Daoy (cell line): ENCODE measurements at regions not wholly inside any gene's neighbourhood (a gene's known extent, or its start where the extent isn't known, plus 50 kb on each side); places are given as distances from the start of the nearest gene placed in this dataset.

Experiments
- DNase-seq: peaks from one replicate; pipeline ENCODE4 v3.0.0-alpha.2; 2015; ENCODE audit warnings: low read depth

GRCh38 chr12:24557738-24558137 lies 391.2 kb downstream of the BCAT1 start:
- no peak for DNase-seq

GRCh38 chr12:24555730-24556129 lies 393.2 kb downstream of the BCAT1 start:
- no peak for DNase-seq

- peak; percentile 17 for DNase-seq
Measured at GRCh38 chr12:24554612-24555295, 394.1 kb downstream of the BCAT1 start.

DNA sequence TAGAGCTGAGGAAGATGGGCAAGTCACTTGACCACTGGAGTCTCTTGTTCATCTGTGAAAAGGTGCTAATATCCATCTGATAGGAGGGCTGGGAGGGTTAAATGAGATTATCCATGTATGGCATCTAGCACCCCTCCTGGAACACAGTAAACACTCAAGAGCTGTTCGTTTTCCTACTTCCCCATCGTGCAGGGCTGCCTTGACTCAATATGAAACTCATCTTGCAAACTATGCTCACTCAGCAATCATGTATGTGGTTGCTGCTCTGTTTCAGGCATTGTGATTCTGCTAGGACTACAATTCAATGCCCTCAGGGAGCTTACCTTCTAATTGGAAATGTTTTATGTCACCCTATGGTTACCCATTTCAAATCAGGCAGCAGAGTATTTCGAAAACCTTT lies 395.6 kb downstream of the BCAT1 start:
- DNase-seq = no peak

DNA sequence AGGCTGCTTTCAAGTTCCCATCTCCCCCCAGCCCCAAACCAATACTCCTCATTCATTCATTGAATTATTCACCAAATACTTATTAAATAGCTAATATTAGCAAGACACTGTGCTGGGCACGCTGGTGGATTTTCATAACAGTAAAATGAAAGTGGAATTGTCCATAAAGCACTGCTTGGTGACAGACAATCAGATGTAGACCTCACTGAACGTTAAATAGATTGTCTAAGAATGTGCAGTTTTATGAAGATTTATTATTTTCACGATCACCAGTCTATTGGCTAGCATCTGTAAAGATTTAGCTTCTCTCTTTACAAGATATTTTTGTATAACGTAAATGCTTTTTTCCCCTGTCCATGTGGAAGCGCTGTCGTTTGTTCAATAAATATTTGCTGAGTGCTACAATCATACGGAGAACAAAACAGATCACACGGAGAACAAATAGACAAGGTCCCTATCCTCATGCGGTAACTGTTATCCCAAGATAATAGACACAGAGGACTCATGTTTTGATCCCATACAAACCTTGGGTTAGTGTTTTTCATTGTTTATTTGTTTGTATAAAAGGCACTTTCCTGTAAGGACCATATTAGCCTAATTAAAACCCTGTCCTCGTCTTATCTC lies 397.6 kb downstream of the BCAT1 start:
- no peak for DNase-seq

GRCh38 chr12:24550609-24551008 lies 398.3 kb downstream of the BCAT1 start:
- DNase-seq = no peak

DNA sequence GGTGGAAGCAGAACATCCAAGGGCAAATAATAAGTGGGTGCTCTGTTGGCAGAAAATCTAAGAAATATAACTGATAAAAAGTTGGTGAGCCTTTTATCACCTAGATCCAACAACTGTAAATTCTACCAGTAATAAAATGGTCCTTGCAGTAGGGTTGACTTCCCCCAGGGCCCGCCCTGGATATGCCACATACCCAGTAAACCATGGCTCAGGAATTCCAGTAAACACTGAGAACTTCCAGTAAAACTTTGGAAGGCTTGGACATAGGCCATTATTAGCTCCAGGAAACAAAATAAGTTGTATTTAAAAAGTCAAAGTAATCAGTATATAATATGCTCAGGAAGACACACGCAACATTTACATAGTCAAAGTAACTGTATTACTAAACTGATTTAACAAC lies 402.2 kb downstream of the BCAT1 start:
- no peak for DNase-seq

GRCh38 chr12:24546084-24546483 lies 402.8 kb downstream of the BCAT1 start:
- no peak for DNase-seq

GRCh38 chr12:24544368-24544767 lies 404.5 kb downstream of the BCAT1 start:
- no peak for DNase-seq

GRCh38 chr12:24541193-24541871 lies 407.6 kb downstream of the BCAT1 start:
- no peak for DNase-seq

DNA sequence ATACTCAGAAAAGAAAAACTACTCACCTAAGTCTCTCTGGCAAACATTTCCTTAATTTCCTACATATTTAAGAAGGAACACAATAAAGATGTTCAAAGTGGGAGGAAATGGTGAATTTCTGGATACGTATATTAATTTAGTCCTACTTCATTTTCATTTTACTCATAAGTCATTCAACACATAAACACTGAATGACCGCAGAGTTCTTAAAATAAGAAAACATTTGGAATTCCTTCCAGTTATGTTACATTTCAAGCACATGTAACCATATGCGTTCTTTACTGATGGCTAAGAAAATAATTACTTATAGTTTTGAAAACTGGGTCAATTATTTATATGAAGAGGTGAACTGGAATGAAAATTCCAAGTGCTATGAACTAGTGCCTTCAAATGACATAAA lies 409.3 kb downstream of the BCAT1 start:
- DNase-seq = no peak

- DNase-seq = no peak
Measured at GRCh38 chr12:24537083-24537860, 411.6 kb downstream of the BCAT1 start.

DNA sequence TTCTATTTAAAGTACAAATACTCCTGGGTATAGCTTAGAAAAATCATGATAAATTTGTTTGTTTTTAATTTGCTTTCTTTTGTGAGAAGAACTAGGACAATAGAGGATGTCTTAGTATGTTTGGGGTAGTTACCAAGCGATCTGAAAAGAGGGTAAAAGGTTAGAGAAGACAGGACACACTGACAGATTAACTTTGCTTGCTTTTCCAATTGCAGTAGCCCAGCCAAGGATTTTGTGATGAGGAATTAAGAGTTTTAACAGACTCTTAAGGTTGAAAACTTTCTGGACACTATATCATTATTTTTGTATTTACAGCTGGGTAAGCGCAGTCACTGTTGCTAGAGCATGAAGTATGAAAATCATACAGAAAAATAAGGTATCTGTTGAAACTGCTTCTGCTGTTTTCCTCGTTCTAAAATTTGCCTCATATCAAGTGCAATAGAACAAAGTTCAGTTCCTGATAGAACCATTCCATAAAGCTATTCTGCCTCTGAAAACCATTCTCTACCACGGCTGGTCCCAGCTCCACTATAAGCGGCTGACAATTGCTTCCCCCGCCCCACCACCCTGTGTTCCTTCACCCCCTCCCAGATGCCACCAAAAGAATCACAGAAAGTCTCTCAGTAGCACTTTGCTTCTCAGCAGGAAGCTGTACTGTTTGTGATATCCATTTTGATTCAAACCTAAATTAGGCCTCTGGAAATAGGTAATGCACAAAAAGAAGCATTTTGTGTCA lies 413.4 kb downstream of the BCAT1 start:
- no peak for DNase-seq

GRCh38 chr12:24534622-24535021 lies 414.3 kb downstream of the BCAT1 start:
- no peak for DNase-seq

GRCh38 chr12:24533716-24534352 lies 415.1 kb downstream of the BCAT1 start:
- DNase-seq = no peak

- no peak for DNase-seq
Measured at GRCh38 chr12:24530689-24531088, 418.2 kb downstream of the BCAT1 start.

DNA sequence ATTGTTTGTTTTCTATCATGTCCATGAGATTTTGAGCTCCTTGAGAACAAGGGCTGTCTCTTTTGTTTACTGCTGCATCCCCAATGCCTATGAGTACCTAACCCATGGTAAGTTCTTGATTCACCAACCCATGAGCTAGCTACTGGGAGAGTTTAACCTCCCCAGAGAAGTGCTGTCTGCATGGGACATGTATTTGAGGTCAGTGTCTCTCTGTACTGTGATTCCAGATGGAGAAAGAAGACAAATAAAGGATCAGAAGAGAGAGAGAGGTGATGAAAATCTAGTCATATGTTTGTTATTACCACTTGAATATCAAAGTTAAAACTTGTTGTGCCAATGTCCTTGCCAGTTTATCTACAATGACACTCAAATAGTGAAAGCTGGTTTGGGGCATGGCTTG lies 421.8 kb downstream of the BCAT1 start:
- no peak for DNase-seq

DNA sequence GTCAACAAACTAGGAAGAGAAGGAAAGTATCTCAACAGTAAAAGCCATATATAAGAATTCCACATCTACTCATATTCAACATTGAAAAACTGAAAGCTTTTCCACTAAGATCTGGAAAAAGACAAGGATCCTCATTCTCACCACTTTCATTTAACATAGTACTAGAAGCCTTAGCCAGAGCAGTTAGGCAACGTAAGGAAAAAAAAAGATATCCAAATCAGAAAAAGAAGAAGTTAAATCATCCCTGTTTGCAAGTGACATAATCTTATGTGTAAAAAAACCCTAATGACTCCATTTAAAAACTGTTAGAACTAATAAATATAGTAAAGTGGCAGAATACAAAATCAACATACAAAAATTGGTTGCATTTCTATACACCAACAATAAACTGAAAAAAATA lies 426.2 kb downstream of the BCAT1 start:
- no peak for DNase-seq

GRCh38 chr12:24519759-24520158 lies 429.1 kb downstream of the BCAT1 start:
- DNase-seq = no peak

DNA sequence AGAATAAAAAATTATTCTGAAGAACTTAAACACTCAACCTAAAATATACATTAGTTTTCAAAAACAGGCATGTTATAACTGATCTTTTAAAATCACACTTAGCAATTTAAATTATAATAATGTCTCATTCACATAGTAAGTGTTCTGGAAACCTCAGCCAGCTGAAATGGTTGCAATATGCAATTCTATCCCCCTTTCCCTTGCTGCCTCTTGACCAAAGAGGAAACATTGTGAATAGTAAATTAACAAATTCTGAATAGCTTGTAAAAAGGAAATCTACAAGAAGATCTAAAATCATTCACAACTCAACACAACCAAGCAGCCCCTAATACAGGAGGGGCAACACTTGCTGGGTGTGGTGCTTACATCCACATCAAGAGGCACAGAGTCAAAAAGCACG lies 431.9 kb downstream of the BCAT1 start:
- no peak for DNase-seq

DNA sequence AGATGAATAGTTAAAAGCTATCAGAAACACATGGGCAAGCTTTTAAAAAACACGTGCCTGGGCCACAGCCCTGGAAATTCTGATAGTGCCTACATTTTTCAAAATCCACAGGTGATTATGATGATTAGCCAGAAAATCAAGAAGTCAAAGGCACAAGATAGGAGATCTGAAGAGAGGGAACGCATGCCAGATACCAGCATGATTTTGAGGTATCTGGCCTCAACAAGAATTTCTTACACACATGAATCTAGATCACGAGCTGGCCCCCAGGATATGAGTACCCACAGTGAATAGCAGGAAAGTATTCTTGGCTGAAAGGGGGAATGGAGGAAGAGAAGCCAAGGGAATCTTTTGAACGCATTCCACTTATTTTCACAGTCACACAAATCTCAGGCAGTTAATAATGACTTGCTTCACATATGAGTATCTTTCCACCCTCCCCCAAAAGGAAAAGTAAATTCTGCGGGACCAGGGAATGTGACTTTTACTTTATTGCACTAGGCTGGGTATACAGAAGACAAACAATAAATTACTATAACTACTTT lies 438.2 kb downstream of the BCAT1 start:
- DNase-seq = no peak
